Ovary (tissue), 7 donors: ENCODE measurements at regions not wholly inside any gene's neighbourhood (a gene's known extent, or its start where the extent isn't known, plus 50 kb on each side); places are given as distances from the start of the nearest gene placed in this dataset.

Source experiments
- DNase-seq, 5 donors: peaks; one replicate each; pipeline ENCODE4 v3.0.0-alpha.2; 2019 to 2020
- H3K27ac ChIP-seq, 2 donors: fragments of 200-600 bp; one replicate each; pipeline versions ENCODE4 v1.5.1 to v1.8.0; 2019 to 2022
- H3K27me3 ChIP-seq: fragments of 200-600 bp; one replicate; pipeline ENCODE4 v1.8.0; 2022
- H3K36me3 ChIP-seq: fragments of 200-600 bp; sonication (generic); one replicate; pipeline ENCODE4 v1.5.1; 2019
- H3K4me1 ChIP-seq: one replicate; pipeline ENCODE4 v1.8.1; 2013; ENCODE audit warnings: mild to moderate bottlenecking, moderate library complexity; ENCODE audit not compliant: insufficient read depth
- H3K4me3 ChIP-seq: fragments of 200-600 bp; sonication (generic); one replicate; pipeline ENCODE4 v1.5.1; 2017
- H3K9me3 ChIP-seq, 2 donors: fragments of 200-600 bp in 1 of 2; sonication (generic) in 1 of 2; one replicate each; pipeline versions ENCODE4 v1.5.1 to v1.8.1; 2013 to 2019; ENCODE audit warnings: mild to moderate bottlenecking in 1 of 2, moderate library complexity in 1 of 2
- EP300 ChIP-seq: sonication (generic); formaldehyde crosslinking; IDR thresholded peaks from one replicate; pipeline ENCODE4 v1.6.1; 2017; ENCODE audit warnings: antibody characterized with exemption
- POLR2A ChIP-seq: fragments of 450-650 bp; IDR thresholded peaks from one replicate; pipeline ENCODE4 v1.6.1; 2017; ENCODE audit warnings: antibody characterized with exemption, mild to moderate bottlenecking, moderate library complexity
- WGBS, 3 donors: extraction: QIAGEN DNeasy Blood & Tissue Kit in 1 of 3; methylation state at CpG; one replicate each; pipeline versions ENCODE4 v1.1.5 to v1.1.7; 2013 to 2017; 5-methylcytosine and 5-hydroxymethylcytosine counted together
- intact Hi-C, 4 donors: fragments of 100-400 bp; cut with DNase I; formaldehyde crosslinking; loops; one replicate each; pipeline versions ENCODE4 v1.11.0 to v1.15.1; 2022 to 2023
- TF ChIP-seq, protein P1 (sequence below), 3 donors: fragments of 450-650 bp in 2 of 3; fragments of 200-600 bp in 1 of 3; IDR thresholded peaks; one replicate each; pipeline versions ENCODE4 v1.5.1 to v1.8.0; 2016 to 2022; ENCODE audit warnings: antibody characterized with exemption in 3 of 3, mild to moderate bottlenecking in 1 of 3
- donor health status: DM: no; HTN: no; CAD: no; lungs with moderate emphysema.
- donor health status: DM: no; HTN: no; CAD: no.
- donor health status: Bipolar disorder and iron deficiency.
- donor health status: DM: no; HTN: no; CAD: no.
- donor health status: DM: yes; HTN: yes; CAD: no.

DNA sequence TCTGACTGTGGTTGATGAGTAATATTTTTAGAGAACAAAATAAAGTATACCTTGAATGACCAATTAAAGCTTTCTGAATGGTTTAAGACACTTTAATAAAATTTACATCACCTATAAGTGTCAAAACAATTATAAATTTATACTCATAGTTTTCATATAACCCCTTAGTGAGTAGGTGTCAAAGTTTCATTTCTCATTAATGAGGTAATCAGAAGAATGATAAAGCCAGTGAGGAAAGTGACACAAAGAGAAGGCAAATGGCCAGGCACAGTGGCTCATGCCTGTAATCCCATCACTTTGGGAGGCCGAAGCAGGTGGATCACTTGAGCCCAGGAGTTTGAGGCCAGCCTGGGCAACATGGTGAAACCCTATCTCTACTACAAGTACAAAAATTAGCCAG is 60.8 kb upstream of the CTLA4 start:
- Histone ChIP-seq H3K36me3 (no peaks in the 10 kb centered on the region), H3K4me1 (no peaks in the 10 kb centered on the region), H3K27ac (no peak overlapping the region), H3K9me3 (peaks cover 0 to 4% of the 10 kb centered on the region in 2 donors), H3K4me3 (no peak overlapping the region), H3K27me3 (no peaks in the 10 kb centered on the region)
- 97 to 100% (median 100%) methylated on average over 1 of the region's 1 CpG for WGBS, 3 donors
- no peak for TF ChIP-seq EP300
- no peak for TF ChIP-seq POLR2A
- TF ChIP-seq, protein P1, sequence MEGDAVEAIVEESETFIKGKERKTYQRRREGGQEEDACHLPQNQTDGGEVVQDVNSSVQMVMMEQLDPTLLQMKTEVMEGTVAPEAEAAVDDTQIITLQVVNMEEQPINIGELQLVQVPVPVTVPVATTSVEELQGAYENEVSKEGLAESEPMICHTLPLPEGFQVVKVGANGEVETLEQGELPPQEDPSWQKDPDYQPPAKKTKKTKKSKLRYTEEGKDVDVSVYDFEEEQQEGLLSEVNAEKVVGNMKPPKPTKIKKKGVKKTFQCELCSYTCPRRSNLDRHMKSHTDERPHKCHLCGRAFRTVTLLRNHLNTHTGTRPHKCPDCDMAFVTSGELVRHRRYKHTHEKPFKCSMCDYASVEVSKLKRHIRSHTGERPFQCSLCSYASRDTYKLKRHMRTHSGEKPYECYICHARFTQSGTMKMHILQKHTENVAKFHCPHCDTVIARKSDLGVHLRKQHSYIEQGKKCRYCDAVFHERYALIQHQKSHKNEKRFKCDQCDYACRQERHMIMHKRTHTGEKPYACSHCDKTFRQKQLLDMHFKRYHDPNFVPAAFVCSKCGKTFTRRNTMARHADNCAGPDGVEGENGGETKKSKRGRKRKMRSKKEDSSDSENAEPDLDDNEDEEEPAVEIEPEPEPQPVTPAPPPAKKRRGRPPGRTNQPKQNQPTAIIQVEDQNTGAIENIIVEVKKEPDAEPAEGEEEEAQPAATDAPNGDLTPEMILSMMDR (IDR thresholded peaks at IDR 0.05) = no peak
- intact Hi-C loops = no loop called here
- DNase-seq = no peak

DNA sequence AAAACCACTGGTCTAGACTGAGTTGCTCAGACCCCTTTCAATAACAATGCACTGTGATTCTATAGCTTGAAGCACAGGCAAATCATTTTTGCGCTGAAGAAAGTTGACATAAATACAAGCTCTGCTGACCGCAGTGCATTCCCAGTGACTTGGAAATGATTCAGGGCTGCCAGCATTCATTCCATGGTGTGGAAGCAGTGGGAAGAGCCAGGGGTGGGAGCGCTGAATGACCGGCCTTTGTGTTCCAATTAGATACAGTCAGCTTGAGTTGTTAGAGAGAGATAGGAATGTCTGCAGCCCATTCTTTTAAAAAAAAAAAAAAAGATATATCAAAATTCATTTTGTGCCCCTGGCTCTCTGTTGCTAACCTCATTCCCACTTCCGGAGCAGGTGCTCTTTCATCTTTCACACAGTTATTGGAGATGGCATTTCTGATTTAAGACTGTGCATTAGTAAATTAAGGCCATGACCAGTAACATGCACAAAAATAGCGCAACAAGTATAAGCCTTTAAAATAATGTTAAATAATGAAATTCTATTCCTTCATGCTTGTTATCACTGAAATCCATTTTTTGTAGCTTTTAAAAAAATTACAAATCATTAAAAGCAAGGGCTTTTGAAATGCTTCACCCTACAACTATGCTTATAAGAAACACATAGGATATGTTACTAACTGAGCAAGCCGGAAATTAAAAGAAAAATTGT is 59.4 kb upstream of the CTLA4 start:
- Histone ChIP-seq H3K27ac (no peak overlapping the region), H3K36me3 (no peaks in the 10 kb centered on the region), H3K9me3 (no peaks in the 10 kb centered on the region), H3K4me1 (no peaks in the 10 kb centered on the region), H3K27me3 (no peaks in the 10 kb centered on the region), H3K4me3 (no peak overlapping the region)
- DNase-seq = no peak
- TF ChIP-seq POLR2A = no peak
- TF ChIP-seq EP300 = no peak
- TF ChIP-seq, protein P1 (IDR thresholded peaks at IDR 0.05) = no peak
- intact Hi-C loops = no loop called here
- WGBS, 3 donors = 47 to 58% (median 51%) methylated on average over 7 of the region's 7 CpGs

DNA sequence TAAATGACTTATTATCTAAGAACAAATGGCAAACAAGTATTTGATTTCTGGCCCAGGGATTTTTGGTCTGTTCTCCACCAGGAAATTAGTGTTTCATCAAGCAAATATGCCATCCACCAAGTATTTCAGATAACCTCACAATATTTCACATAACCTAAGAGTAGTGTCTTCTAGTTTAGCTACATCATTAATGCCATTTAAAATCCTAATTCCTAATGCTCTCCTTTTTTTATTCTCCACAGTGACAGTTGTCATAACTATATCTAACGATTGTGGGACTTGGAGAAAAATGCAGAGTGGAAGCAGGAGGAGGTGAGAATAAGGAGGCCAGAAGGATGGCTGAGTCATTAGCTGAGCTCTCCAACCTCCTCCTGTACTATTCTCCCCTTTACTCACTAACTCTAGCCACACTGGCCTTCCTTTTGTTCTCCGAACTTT is 58.5 kb upstream of the CTLA4 start:
- H3K27me3 ChIP-seq = no peaks in the 10 kb centered on the region
- no peak overlapping the region for H3K4me3 ChIP-seq
- TF ChIP-seq POLR2A (no peak), EP300 (no peak)
- TF ChIP-seq, protein P1 (IDR thresholded peaks at IDR 0.05) = no peak
- WGBS, 3 donors = 58 to 67% (median 59%) methylated on average over 2 of the region's 2 CpGs
- H3K36me3 ChIP-seq = no peaks in the 10 kb centered on the region
- H3K27ac ChIP-seq = no peak overlapping the region
- intact Hi-C loops = no loop called here
- H3K4me1 ChIP-seq = no peaks in the 10 kb centered on the region
- H3K9me3 ChIP-seq = no peaks in the 10 kb centered on the region
- no peak for DNase-seq

DNA sequence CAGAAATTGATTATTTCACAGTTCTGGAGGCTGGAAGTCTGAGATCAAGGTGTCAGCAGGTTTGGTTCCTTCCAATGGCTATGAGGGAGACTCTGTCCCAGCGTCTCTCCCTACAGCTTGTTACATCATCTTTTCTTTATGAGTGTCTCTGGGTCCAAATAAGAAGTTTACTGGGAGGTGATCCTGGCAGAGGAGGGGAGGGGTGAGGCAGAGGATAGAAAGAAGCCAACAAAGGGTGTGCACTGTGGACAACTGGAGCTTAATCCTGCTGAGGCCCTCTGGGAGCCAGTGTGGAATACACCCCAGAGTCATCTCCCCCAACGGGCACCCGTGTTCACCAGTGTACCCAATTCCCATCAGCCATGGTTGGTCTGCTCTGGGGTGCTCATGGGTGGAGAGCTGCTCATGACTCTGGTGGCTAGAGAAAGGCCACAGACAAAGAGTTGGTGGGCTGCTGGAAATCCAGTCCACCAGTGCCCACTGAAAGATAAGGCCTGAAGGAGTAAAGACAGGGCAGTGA is 57.5 kb upstream of the CTLA4 start:
- Histone ChIP-seq H3K27ac (no peak overlapping the region), H3K27me3 (no peaks in the 10 kb centered on the region), H3K4me1 (no peaks in the 10 kb centered on the region), H3K36me3 (no peaks in the 10 kb centered on the region), H3K4me3 (no peak overlapping the region), H3K9me3 (no peaks in the 10 kb centered on the region)
- TF ChIP-seq EP300 = no peak
- TF ChIP-seq, protein P1 (IDR thresholded peaks at IDR 0.05) = no peak
- no peak for TF ChIP-seq POLR2A
- no peak for DNase-seq
- 93 to 97% (median 96%) methylated on average over 3 of the region's 3 CpGs for WGBS, 3 donors
- intact Hi-C loops = loop anchor here in 2 of 4 donors (10.0 kb wide), 2 partner anchors 315 to 325 kb away; no protein-coding TSS in a partner anchor
